T-cell (primary cell): ENCODE measurements at regions not wholly inside any gene's neighbourhood (a gene's known extent, or its start where the extent isn't known, plus 50 kb on each side); places are given as distances from the start of the nearest gene placed in this dataset.

Experiments used
- ATAC-seq, 4 experiments: fragments of 200-7000 bp in 3 of 4; fragments of 150-1000 bp in 1 of 4; cut with Tn5 transposase; replicated peaks in 1 of 4; 1 replicate in 3 of 4; 2 replicates in 1 of 4; pipeline ENCODE4 v1.10.0; 2021; ENCODE audit warnings: moderate library complexity in 3 of 4, mild to moderate bottlenecking in 2 of 4, moderate number of reproducible peaks in 1 of 4
- CTCF ChIA-PET, 2 donors: fragments of 300-600 bp; sonication (Branson Sonifier 250); formaldehyde crosslinking; loops; one replicate each; lab custom pipeline; 2022; ENCODE audit warnings: antibody characterized with exemption in 2 of 2; lab: Charles Lee
- POLR2A ChIA-PET, 2 donors: fragments of 300-600 bp; sonication (Branson Sonifier 250); formaldehyde crosslinking; loops; one replicate each; lab custom pipeline; 2022; ENCODE audit warnings: antibody characterized with exemption in 2 of 2; lab: Charles Lee
- DNase-seq, 35 experiments: peaks; one replicate each; pipeline versions ENCODE4 v3.0.0 to v3.0.0-alpha.2; 2013 to 2023
- H3K27ac ChIP-seq: one replicate; pipeline ENCODE4 v1.5.1; 2013; ENCODE audit warnings: low read length
- H3K27me3 ChIP-seq, 2 experiments: replicated peaks in 1 of 2; 1 replicate in 1 of 2; 2 replicates in 1 of 2; pipeline versions ENCODE4 v1.6.1 to v1.7.0; 2013; ENCODE audit warnings: low read length in 1 of 2, mixed read lengths in 1 of 2; ENCODE audit not compliant: control insufficient read depth in 2 of 2, insufficient read depth in 2 of 2; ENCODE audit errors: extremely low read depth in 1 of 2
- H3K36me3 ChIP-seq, 2 donors: 1 replicate in 1 of 2; 2 replicates in 1 of 2; pipeline versions ENCODE4 v1.6.1 to v1.7.0; 2013; ENCODE audit warnings: low read length in 1 of 2; ENCODE audit not compliant: control insufficient read depth in 2 of 2, insufficient read depth in 1 of 2; ENCODE audit errors: extremely low read depth in 1 of 2
- H3K4me1 ChIP-seq, 2 experiments: 1 replicate in 1 of 2; 2 replicates in 1 of 2; pipeline versions ENCODE4 v1.6.1 to v1.7.0; 2013; ENCODE audit warnings: low read length in 2 of 2, mixed read lengths in 1 of 2; ENCODE audit not compliant: insufficient read depth in 2 of 2, control insufficient read depth in 1 of 2; ENCODE audit errors: extremely low read depth in 1 of 2
- H3K4me3 ChIP-seq, 2 donors: 1 replicate in 1 of 2; 2 replicates in 1 of 2; pipeline versions ENCODE4 v1.5.1 to v1.7.0; 2013; ENCODE audit warnings: mild to moderate bottlenecking in 2 of 2, low read length in 1 of 2, moderate library complexity in 1 of 2; ENCODE audit not compliant: control insufficient read depth in 1 of 2; ENCODE audit errors: extremely low read depth in 1 of 2
- H3K9me3 ChIP-seq: 2 replicates; pipeline ENCODE4 v1.7.0; 2013
- H3K27ac Mint-ChIP-seq, 2 donors: one replicate each; pipeline ENCODE4 v1.8.0; 2020 to 2021; ENCODE audit warnings: mild to moderate bottlenecking in 2 of 2, mixed read lengths in 2 of 2
- H3K27me3 Mint-ChIP-seq, 2 donors: one replicate each; pipeline ENCODE4 v1.8.0; 2021 to 2022; ENCODE audit warnings: mixed read lengths in 2 of 2
- H3K36me3 Mint-ChIP-seq: one replicate; pipeline ENCODE4 v1.8.0; 2021; ENCODE audit warnings: mixed read lengths
- H3K4me1 Mint-ChIP-seq, 3 donors: one replicate each; pipeline ENCODE4 v1.8.0; 2020 to 2022; ENCODE audit warnings: mixed read lengths in 3 of 3, mild to moderate bottlenecking in 1 of 3
- H3K4me3 Mint-ChIP-seq, 3 donors: one replicate each; pipeline ENCODE4 v1.8.0; 2020 to 2022; ENCODE audit warnings: mild to moderate bottlenecking in 3 of 3, mixed read lengths in 3 of 3, moderate library complexity in 3 of 3
- H3K9me3 Mint-ChIP-seq, 3 donors: one replicate each; pipeline ENCODE4 v1.8.0; 2020 to 2022; ENCODE audit warnings: mixed read lengths in 3 of 3
- WGBS: methylation state at CpG from one replicate; pipeline ENCODE4 v1.1.5; 2013; ENCODE audit warnings: missing lambda C conversion rate; ENCODE audit not compliant: insufficient coverage; 5-methylcytosine and 5-hydroxymethylcytosine counted together

DNA sequence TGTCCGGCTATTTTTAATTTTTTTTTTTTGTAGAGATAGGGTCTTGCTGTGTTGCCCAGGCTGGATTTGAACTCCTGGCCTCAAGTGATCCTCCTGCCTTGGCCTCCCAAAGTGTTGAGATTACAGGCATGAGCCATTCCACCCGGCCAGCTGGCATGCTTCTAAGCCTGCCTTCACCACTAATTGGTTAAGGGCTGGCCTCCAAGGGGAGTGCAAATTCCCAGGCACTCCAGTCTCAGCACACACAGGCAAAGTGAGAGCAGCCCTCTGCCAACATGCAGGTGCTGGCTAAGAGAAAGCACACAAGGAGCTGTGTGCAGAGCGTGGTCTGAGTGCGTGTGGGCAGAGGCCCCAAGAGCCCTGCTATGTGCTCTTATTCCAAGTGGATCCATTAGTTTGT lies 149.8 kb upstream of the HS3ST2 start:
- H3K4me1 ChIP-seq = no peaks in the 10 kb centered on the region
- H3K36me3 ChIP-seq = no peaks in the 10 kb centered on the region
- DNase-seq (no peak), ATAC-seq (no peak)
- H3K27me3 ChIP-seq = peaks cover 0 to 29% of the 10 kb centered on the region in 2 experiments
- H3K27ac ChIP-seq = no peak overlapping the region
- H3K4me3 ChIP-seq = no peak overlapping the region
- Mint-ChIP-seq H3K27me3 (peaks cover 0 to under 1% of the 10 kb centered on the region in 2 donors), H3K4me3 (no peak overlapping the region), H3K27ac (no peak overlapping the region), H3K9me3 (no peaks in the 10 kb centered on the region), H3K4me1 (no peaks in the 10 kb centered on the region), H3K36me3 (no peaks in the 10 kb centered on the region)
- ChIA-PET CTCF (no interaction called here), POLR2A (no interaction called here)
- 72% methylated on average over 3 of the region's 4 CpGs for WGBS
- no peaks in the 10 kb centered on the region for H3K9me3 ChIP-seq

DNA sequence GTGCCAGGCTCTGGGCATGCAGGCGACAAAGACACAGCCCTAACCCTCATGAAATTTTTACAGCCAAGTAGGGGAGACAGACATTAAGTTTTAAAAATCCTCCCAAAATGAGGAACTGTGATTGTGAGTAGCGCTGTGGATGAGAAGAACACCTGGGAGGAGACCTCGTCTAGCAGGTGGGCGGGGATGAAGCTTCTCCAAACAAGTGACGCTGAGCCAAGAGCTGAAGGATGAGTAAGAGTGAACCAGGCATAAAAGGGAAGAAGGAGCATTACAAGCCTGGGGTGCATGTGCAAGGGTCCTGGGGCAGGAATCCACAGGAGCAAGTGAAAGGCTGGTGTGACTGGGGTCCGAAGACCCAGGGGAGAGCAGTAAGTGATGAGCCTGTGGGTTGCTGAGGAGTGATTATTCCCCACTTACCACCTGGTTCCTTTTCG lies 149.4 kb upstream of the HS3ST2 start:
- DNase-seq = no peak
- WGBS = 80% methylated on average over 5 of the region's 7 CpGs
- H3K4me1 Mint-ChIP-seq = no peaks in the 10 kb centered on the region
- Histone ChIP-seq H3K36me3 (no peaks in the 10 kb centered on the region), H3K27ac (no peak overlapping the region), H3K9me3 (no peaks in the 10 kb centered on the region), H3K4me1 (no peaks in the 10 kb centered on the region), H3K27me3 (peaks cover 0 to 29% of the 10 kb centered on the region in 2 experiments), H3K4me3 (no peak overlapping the region)
- ATAC-seq = no peak
- H3K27me3 Mint-ChIP-seq = no peaks in the 10 kb centered on the region
- H3K9me3 Mint-ChIP-seq = no peaks in the 10 kb centered on the region
- no peaks in the 10 kb centered on the region for H3K36me3 Mint-ChIP-seq
- POLR2A ChIA-PET = no interaction called here
- H3K27ac Mint-ChIP-seq = no peak overlapping the region
- H3K4me3 Mint-ChIP-seq = no peak overlapping the region
- CTCF ChIA-PET = no interaction called here

DNA sequence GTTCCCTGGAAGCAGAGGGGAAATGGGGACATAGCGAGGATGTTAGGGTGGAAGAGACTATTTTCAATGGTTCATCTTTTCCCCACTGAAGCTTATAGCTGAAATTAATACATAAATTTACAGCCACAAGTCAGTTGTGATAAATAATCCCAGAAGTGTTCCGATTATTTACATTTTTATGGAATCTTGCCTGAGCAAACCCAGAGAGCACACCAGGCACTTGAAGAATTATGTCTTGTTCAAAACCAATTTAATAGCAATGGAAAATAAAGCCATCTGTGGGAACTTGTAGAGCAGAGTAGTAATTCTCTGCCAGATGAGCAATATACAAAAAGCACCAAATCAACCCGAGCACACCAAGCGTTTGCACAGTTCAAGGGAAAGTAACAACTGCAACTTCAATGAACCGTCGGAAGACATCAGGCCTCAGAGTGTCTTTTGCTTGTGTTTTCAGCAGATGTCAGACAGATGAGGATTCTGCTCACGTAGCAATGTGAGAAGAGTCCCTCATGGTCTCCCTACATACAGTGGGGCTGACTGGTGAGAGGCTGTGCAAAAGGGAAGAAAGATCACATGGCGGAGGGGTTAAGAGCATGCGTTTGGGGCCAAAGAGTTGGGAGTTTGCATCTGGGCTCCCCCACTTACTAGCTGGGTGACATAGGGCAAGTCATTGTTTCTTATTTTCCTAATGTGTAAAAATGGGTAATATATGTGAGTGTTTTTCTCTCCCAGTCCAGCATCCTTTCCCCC lies 148.7 kb upstream of the HS3ST2 start:
- ATAC-seq (no peak), DNase-seq (no peak)
- Histone ChIP-seq H3K27me3 (peaks cover 0 to 34% of the 10 kb centered on the region in 2 experiments), H3K9me3 (no peaks in the 10 kb centered on the region), H3K27ac (no peak overlapping the region), H3K4me3 (no peak overlapping the region), H3K36me3 (no peaks in the 10 kb centered on the region), H3K4me1 (no peaks in the 10 kb centered on the region)
- Mint-ChIP-seq H3K4me3 (no peak overlapping the region), H3K27me3 (no peaks in the 10 kb centered on the region), H3K36me3 (no peaks in the 10 kb centered on the region), H3K9me3 (no peaks in the 10 kb centered on the region), H3K4me1 (no peaks in the 10 kb centered on the region), H3K27ac (no peak overlapping the region)
- 95% methylated on average over 5 of the region's 9 CpGs for WGBS
- ChIA-PET CTCF (no interaction called here), POLR2A (no interaction called here)

DNA sequence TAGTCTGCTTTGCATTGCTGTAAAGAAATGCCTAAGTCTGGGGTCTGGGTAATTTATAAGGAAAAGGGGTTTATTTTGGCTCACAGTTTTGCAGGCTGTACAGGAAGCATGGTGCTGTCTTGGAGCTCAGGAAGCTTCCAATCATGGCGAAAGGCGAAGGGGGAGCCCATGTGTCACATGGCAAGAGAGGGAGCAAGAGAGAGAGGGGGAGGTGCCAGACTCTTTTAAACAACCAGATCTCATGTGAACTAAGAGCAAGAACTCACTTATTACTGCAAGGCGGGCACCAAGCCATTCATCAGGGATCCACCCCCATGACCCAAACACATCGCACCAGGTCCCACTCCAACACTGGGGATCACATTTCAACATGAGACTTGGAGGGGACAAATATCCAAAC lies 148.2 kb upstream of the HS3ST2 start:
- ATAC-seq (no peak), DNase-seq (no peak)
- CTCF ChIA-PET = no interaction called here
- Mint-ChIP-seq H3K9me3 (no peaks in the 10 kb centered on the region), H3K36me3 (no peaks in the 10 kb centered on the region), H3K4me3 (no peak overlapping the region), H3K27me3 (no peaks in the 10 kb centered on the region), H3K27ac (no peak overlapping the region), H3K4me1 (no peaks in the 10 kb centered on the region)
- Histone ChIP-seq H3K9me3 (no peaks in the 10 kb centered on the region), H3K27me3 (peaks cover 0 to 34% of the 10 kb centered on the region in 2 experiments), H3K4me1 (no peaks in the 10 kb centered on the region), H3K27ac (no peak overlapping the region), H3K36me3 (no peaks in the 10 kb centered on the region), H3K4me3 (no peak overlapping the region)
- POLR2A ChIA-PET = no interaction called here
- WGBS = 93% methylated on average over 3 of the region's 4 CpGs

DNA sequence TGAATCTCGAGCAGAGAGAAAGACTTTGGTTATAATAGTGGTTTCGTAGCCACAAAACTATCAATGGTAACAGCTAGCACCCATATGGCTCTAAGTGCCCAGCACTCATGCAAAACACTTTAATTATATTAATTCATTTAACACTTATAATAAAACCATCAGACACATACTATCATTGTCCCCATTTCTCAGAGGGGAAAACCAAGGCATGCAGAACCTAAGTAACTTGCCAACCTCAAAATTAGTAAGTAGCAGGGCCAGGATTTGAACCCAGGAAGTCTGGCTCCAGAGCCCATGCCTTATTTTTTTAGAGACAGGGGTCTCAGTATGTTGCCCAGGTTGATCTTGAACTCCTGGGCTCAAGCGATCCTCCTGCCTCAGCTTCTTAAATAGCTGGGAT lies 145.6 kb upstream of the HS3ST2 start:
- no peak overlapping the region for H3K27ac ChIP-seq
- Mint-ChIP-seq H3K27me3 (no peaks in the 10 kb centered on the region), H3K36me3 (no peaks in the 10 kb centered on the region), H3K4me3 (no peak overlapping the region), H3K27ac (no peak overlapping the region), H3K9me3 (no peaks in the 10 kb centered on the region), H3K4me1 (no peaks in the 10 kb centered on the region)
- no peak for DNase-seq
- WGBS = 100% methylated on average over 1 of the region's 3 CpGs
- H3K27me3 ChIP-seq = peaks cover 0 to 31% of the 10 kb centered on the region in 2 experiments
- no peaks in the 10 kb centered on the region for H3K9me3 ChIP-seq
- no peaks in the 10 kb centered on the region for H3K36me3 ChIP-seq
- POLR2A ChIA-PET = interaction anchor here in 1 of 2 donors (0.6 kb wide), 1 partner anchor 9 kb away, joined by 3 read pairs; no protein-coding TSS in a partner anchor
- no peak overlapping the region for H3K4me3 ChIP-seq
- CTCF ChIA-PET = interaction anchor here in 1 of 2 donors (1.0 kb wide), 1 partner anchor 16 kb away, joined by 7 read pairs; no protein-coding TSS in a partner anchor
- no peak for ATAC-seq
- H3K4me1 ChIP-seq = no peaks in the 10 kb centered on the region

DNA sequence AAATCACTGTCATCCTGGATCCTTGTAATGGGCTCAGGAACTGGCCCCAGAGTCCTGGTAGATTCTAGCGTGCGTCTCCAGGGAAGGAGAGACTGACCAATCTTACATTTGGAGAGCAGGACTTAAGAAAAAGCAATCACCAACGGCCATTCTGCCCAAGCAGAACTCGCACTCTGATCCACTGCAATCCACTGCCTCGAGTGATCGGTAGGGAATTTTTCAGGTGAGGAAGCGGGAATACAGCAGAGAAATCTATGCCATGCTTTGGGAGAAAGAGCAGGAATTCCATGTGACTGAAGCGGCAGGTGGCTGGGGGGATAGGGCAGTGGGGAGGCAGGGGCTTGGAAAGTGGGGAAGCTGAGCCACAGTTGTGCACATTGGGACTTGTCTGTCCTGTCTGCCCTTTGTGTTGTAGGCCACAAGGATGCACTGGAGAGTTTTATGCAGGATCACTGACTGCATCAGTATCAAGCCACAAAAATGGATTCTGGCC lies 143.9 kb upstream of the HS3ST2 start:
- H3K27ac ChIP-seq = no peak overlapping the region
- CTCF ChIA-PET = no interaction called here
- Mint-ChIP-seq H3K9me3 (no peaks in the 10 kb centered on the region), H3K27ac (no peak overlapping the region), H3K36me3 (no peaks in the 10 kb centered on the region), H3K27me3 (no peaks in the 10 kb centered on the region), H3K4me1 (no peaks in the 10 kb centered on the region), H3K4me3 (no peak overlapping the region)
- no peaks in the 10 kb centered on the region for H3K9me3 ChIP-seq
- DNase-seq = no peak
- no peaks in the 10 kb centered on the region for H3K36me3 ChIP-seq
- WGBS = 90% methylated on average over 8 of the region's 8 CpGs
- H3K27me3 ChIP-seq = peaks cover 0 to 16% of the 10 kb centered on the region in 2 experiments
- no peak overlapping the region for H3K4me3 ChIP-seq
- POLR2A ChIA-PET = no interaction called here
- no peak for ATAC-seq
- H3K4me1 ChIP-seq = no peaks in the 10 kb centered on the region
